GM12864 (cell line): ENCODE measurements at regions not wholly inside any gene's neighbourhood (a gene's known extent, or its start where the extent isn't known, plus 50 kb on each side); places are given as distances from the start of the nearest gene placed in this dataset.
"Not testable (repeated sequence)": the region's sequence is repeated elsewhere in the genome, so short reads cannot be mapped to it uniquely, and the experiment has no call there.

ENCODE experiments used
- DNase-seq: peaks from one replicate; pipeline ENCODE4 v3.0.0-alpha.2; 2011; ENCODE audit warnings: low read depth
- H3K4me3 ChIP-seq: 2 replicates; pipeline ENCODE4 v1.5.1; 2011; ENCODE audit warnings: mild to moderate bottlenecking, low read depth, low read length, control low read depth
- TF ChIP-seq, protein P1 (sequence below): IDR thresholded peaks from 2 replicates; pipeline ENCODE4 v1.5.1; 2011; ENCODE audit warnings: low read depth, mild to moderate bottlenecking, moderate library complexity, low read length, control low read depth, inconsistent platforms; ENCODE audit errors: missing control alignments

- DNase-seq, result no peak
- no peak overlapping the region for H3K4me3 ChIP-seq
- TF ChIP-seq, protein P1, sequence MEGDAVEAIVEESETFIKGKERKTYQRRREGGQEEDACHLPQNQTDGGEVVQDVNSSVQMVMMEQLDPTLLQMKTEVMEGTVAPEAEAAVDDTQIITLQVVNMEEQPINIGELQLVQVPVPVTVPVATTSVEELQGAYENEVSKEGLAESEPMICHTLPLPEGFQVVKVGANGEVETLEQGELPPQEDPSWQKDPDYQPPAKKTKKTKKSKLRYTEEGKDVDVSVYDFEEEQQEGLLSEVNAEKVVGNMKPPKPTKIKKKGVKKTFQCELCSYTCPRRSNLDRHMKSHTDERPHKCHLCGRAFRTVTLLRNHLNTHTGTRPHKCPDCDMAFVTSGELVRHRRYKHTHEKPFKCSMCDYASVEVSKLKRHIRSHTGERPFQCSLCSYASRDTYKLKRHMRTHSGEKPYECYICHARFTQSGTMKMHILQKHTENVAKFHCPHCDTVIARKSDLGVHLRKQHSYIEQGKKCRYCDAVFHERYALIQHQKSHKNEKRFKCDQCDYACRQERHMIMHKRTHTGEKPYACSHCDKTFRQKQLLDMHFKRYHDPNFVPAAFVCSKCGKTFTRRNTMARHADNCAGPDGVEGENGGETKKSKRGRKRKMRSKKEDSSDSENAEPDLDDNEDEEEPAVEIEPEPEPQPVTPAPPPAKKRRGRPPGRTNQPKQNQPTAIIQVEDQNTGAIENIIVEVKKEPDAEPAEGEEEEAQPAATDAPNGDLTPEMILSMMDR, result no peak
Measured at GRCh38 chr17:34478244-34478643, 101.1 kb upstream of the TMEM132E start.

GRCh38 chr17:34475296-34475695 lies 104.1 kb upstream of the TMEM132E start:
- H3K4me3 ChIP-seq, result no peak overlapping the region
- DNase-seq, result no peak
- TF ChIP-seq, protein P1, result no peak

- no peak for DNase-seq
- no peak overlapping the region for H3K4me3 ChIP-seq
- TF ChIP-seq, protein P1, result no peak
Measured at GRCh38 chr17:34474706-34475105, 104.7 kb upstream of the TMEM132E start.

DNA sequence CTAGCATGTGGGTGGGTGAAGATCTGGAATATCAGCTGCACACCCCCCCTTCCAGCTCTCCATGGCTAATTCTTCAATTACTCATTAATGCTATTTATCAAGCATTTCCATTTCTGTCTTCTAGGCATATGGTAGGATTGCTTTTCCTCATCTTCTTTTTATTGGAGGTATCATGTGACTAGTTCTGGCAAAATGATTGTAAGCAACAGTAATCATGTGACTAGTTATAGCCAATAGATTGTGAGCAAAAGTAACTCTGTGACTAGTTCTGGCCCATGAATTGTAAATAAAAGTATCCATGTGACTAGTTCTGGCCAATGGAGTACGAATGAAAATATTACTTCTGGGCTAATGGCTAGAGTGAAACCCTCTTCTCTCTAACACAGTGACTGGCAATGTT lies 107.0 kb upstream of the TMEM132E start:
- H3K4me3 ChIP-seq, result no peak overlapping the region
- DNase-seq, result no peak
- TF ChIP-seq, protein P1, result no peak

GRCh38 chr17:34471278-34471677 lies 108.1 kb upstream of the TMEM132E start:
- H3K4me3 ChIP-seq, DNase-seq: not testable (repeated sequence)

GRCh38 chr17:34465789-34466188 lies 102.8 kb upstream of the CCL1 start:
- DNase-seq, result no peak
- no peak overlapping the region for H3K4me3 ChIP-seq
- TF ChIP-seq, protein P1, result no peak

DNA sequence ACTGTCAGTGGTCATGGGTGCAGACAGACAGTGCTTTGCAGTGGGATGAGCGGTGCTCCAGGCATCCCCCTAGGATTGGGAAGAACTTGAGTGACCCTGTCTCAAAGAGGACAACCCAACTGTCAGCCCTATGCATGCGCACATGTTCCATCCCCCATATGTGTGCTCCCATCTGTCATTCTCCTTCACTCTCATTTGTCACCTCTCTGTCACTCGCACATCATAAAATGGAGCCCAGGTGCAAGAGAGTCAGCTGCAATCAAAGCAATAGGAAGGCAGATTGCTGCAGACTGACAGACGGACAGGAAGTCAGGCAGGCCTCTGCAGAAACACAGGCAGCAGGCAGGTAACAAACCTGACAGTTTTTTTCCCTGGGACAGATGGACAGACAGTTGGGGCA lies 101.8 kb upstream of the CCL1 start:
- TF ChIP-seq, protein P1, result no peak
- H3K4me3 ChIP-seq, result no peak overlapping the region
- DNase-seq, result no peak

GRCh38 chr17:34458266-34458665 lies 95.2 kb upstream of the CCL1 start:
- TF ChIP-seq, protein P1, result no peak
- DNase-seq, result no peak
- no peak overlapping the region for H3K4me3 ChIP-seq
